GM19043 (cell line): ENCODE measurements at regions not wholly inside any gene's neighbourhood (a gene's known extent, or its start where the extent isn't known, plus 50 kb on each side); places are given as distances from the start of the nearest gene placed in this dataset.

ENCODE experiments used
- ATAC-seq: cut with Tn5 transposase; IDR thresholded peaks from one replicate; pipeline ENCODE4 v1.9.1; 2021; ENCODE audit warnings: low read depth; ENCODE audit not compliant: unreplicated experiment

DNA sequence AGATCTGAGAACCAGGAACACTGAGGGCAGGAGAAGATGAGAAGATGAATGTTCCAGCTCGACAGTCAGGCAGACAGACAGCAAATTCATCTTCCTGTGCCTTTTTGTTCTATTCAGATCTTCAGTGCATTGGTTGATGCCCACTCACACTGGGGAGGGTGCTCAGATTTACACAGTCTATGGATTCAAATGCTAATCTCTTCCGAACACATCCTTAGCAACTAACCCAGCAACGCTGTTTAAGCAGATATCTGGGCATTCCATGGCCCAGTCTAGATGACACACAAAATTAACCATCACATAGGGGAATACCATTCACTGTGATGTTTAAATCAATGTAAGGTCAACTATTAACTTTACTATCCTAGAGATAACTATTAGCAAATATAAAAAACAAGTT, 571.9 kb downstream of the NYAP2 start:
- no peak for ATAC-seq

DNA sequence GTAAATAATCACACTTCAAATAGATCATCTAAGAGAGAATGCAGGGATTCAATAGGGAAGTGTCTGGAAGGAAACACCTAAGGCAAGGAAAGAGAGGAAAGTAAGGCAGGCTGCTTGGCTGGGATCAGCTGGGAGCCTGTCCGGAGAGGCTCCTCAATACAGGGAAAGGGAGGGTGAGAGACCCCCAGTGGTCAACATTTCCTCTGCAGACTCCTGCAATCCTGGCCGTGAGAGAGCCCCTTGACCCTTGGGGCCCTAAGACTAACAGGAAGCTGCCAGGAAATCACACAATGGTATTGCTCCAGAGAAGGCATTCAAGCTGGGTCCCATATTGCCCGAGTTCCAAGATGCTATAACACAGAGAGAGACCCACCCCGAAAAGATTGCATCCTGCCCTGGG, 549.4 kb downstream of the NYAP2 start:
- ATAC-seq: no peak

DNA sequence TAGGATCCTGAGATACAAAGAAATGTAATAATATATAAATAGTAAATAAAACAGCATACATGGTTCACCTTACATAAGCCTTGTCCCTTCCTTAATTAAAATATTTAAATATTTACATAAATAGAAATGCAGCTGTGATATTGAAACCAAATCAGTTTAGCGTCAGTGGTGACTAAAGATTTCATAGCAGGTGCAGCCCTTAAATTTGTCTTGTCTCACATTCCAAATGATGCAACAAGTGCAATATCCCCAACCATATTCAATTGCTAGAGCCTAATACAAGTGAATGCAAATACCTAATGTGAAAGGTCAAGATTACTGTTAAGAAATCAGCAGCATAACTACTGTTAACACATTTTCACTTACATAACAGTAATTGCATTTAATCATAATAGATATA, 539.5 kb downstream of the NYAP2 start:
- ATAC-seq: no peak

DNA sequence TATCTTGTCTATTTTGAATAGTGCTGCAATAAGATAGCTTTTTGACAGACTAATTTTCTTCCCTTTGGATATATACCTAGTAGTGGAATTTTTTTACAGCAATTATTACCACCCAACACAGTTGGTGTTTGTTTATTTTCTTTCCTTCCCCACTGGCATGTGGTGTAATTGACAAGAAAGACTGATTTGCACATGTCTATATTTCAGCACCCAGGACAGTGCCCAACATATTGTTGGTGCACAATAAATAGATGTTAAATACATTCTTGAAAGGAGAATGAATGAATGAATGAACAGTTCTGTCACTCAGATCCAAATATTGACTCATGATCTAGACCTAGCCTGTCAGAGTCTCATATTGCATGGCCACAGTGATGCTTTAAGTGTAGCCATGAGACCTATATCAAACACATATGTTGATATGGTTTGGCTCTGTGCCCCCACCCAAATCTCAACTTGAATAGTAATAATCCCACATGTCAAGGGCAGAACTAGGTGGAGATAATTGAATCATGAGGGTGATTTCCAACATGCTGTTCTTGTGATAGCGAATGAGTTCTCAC, 538.2 kb downstream of the NYAP2 start:
- ATAC-seq: no peak

DNA sequence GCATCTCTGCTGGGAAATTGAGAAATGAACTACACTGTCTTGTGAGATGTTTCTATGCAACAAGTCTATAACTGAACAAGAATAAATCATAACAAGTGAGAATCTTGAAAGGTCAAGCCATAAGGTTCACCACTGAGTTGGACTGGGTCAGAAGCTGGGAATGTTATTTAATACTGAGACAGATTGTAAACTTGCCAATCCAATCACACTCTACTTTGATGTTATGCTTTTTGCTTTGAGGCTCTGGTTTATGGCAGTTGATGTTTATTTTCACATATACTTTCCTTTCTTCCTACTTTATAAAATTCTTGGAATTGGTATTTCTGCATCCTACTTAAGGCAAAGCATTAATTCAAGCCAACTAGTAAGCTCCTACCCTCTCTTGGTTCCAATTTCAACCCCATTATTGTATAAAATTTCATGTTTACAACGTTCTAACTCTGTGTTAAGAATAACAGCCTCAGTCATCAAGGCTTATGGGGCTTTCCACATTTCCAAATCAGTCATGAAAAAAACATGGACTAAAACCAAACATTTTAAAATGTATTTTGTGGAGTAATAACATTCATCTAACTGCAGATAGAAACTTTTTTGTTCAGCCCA, 533.4 kb downstream of the NYAP2 start:
- ATAC-seq: no peak

DNA sequence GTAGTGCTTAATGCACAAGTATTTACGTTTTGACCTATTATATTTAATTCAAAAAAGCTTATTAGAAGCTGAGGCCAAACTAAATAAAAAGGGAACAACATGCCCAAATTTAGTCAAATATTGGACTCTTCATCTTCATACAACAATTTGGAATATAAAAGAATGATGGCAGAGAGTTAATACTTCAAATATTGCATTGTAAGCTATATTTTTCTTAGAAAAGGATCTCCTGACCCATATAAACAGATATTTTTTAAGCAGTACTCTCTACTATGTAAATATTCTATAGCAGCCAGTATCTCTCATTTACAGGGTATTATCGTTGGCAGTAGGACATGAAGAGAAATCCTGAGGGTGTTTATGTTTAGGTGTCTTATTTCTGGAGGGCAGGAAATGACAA, 531.2 kb downstream of the NYAP2 start:
- no peak for ATAC-seq

DNA sequence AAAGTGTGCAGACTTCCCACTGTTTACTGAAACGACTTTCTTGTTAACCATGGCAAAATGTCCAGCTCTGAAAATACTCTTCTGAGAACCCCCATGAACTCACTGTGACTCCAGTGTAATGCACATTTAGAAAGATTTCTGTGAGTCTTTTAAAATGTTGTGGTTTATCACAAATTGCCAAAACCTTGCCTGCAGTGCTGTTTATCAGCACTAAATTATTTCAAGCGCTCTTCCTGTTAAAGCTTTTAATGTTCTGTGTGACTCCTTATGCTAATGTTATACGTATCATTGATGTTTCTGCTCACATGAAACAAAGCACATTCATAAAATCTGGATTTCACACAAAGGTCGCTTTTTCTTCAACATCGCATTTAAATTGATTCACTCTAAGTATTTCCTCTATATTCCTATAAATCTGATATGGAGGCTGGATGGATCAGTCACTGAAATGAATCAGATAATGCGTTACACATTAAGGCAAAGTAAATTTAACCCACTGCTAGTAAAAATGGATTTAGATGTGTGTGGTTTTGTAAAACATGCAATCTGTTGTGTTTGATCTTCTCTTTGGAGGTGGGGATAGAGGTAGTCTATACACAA, 521.2 kb downstream of the NYAP2 start:
- no peak for ATAC-seq

DNA sequence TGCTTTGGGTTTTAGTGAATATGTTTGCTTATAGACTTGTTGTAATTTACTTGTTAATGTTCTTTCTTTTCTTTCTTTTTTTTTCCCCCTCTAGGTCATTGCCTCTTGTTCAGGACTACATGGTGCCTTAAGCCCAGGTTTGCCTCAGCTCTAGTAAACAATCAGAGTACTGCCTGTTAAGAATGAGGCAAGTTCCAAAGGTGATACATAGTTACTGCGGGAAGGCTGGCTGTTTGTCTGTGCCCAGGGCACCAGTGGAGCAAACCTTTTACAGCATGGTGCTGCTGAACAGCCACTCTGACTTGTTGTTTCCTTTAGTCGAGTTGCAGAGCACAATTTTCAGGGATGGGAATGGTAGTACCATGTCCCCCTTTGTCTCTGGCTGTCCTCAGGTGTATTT, 517.2 kb downstream of the NYAP2 start:
- no peak for ATAC-seq

DNA sequence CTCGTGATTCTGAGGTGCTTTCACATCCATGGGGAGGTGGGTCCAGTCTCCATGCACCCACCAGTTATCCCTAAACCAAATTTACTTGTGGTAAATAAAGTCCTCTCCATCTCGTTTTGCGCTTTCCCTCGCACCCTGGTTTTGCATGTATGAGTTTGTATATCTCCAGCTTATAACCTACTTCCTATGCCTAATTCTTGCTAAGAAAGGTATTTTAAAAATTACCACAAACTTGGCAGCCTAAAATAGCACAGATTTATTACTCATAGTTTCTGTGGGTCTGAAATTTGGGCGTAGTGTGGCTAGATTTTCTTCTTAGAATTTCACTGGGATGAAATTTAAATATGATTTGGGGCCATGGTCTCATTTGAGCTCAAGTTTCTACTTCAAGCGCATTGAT, 511.5 kb downstream of the NYAP2 start:
- ATAC-seq: no peak

DNA sequence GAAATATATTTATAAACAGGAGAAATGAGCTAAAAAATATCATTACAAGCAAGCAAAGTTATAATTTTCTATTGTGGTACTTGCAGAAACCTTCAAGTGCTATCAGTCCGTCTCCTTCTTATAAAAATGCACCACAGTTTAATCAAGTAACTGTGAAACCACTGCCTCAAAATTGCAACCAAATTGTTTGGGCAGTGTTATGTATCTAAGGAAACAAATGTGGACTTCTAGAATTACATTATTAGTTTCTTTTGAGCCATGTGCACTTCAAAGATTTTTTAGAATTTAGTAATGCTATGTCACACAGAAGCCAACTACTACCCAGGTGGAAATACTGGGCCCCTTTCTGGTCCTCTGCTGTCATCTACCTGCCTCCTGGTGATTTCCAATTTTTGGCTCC, 495.6 kb downstream of the NYAP2 start:
- ATAC-seq: no peak

DNA sequence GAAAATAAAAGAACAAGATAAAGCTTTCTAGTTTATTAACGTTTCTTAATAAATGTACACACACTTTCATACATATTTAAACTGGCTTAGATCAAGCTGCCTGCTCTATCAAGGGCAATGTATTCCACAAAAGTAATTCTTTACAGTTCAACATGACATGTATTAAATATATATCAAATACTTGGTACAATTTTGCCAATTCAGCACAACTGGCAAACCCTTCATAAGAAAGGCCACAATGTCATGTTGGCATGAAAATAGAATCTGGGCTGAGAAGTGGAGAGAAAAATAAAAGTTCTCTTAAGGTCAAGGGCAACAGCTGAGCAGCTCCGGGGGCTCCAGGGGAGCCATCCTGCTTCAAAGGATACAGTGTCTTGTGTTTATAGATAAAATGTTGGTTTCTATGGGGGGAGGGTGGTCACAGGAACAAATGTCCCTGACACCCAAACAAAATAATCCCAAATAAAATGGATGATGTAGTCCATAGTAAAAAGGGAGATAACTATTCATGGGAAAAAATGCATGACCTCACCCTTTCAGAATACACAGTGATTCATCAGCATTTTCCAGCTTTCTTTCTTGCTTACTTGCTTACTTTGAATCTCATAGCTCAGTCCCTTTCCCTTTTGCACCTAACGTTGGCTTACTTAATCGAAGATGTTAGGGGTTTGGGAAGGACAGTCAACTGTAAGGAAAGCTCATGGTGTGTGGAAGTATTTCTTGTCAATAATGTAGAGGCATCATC, 494.9 kb downstream of the NYAP2 start:
- no peak for ATAC-seq

DNA sequence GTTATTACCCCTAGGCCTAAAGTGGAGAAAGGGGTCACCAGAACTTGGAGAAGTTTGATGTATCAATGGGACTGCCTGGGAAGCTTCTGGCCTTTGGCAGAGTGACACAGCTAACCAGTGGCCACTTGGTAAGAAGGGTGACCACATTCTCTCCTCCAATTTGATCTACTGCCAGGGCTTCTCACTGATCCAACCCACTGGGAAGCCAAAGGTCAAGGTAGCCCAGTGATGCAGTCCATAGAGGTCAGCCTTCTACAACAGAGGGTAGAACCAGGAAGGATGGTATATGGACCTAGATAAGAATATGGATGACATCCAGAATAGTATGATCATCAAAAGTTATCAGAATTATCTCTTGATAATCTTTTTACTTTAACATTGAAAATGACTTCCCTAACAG, 493.6 kb downstream of the NYAP2 start:
- ATAC-seq: no peak

DNA sequence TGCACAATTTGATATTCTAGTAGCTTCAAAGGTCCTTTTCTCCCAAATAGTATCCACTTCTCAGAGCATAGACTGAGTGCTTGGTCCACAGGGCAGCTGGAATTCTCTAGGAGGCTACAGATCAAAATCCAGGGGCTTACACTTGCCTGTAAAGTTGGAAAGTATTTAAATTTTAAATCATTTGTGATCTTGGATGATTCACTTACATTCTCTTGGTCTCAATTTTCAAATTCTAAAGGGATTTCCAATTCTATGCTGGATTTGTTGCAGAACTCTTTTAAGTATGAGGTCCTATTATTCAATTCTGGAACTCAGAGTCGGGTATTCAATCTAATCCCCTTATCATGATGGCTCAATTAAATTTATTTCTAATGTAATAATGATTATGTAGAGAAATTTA, 492.3 kb downstream of the NYAP2 start:
- ATAC-seq: no peak

DNA sequence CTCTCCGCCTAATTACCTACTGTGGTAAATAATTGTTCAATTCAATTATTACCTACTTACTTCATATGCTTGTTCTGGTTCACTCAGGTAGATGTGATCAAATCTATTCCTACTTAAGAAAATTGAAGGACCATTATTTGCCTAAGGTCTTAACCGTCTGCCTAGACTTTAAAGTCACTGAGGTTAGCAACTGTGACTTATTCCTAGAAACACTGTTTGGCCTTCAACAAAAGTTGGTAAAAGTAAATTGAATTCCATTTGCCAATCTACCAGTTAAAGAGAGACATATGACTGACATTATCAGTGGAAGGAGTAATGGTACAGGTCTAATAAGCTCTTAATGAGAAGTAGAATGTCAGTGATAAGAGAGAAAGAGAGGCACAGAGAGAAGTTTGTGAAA, 491.5 kb downstream of the NYAP2 start:
- ATAC-seq: no peak

DNA sequence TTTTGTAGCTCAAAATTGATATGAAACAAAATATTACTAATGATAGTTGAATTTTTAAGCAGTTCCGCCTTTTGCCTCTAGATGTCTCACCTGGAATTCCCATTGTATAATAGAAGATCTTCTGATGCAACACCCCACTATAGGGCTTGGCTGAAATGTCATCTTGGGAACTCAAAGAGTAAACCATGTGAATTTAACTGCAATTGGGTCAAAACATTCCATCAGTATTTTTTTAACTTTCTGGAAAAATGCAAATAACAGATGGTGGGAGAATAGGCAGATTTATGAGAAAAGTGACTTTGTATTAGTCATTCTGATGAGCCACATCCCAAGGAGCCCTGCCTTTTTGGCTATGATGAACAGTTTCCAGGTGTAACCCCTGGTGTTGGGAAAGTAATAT, 489.9 kb downstream of the NYAP2 start:
- peak; percentile 86 for ATAC-seq

DNA sequence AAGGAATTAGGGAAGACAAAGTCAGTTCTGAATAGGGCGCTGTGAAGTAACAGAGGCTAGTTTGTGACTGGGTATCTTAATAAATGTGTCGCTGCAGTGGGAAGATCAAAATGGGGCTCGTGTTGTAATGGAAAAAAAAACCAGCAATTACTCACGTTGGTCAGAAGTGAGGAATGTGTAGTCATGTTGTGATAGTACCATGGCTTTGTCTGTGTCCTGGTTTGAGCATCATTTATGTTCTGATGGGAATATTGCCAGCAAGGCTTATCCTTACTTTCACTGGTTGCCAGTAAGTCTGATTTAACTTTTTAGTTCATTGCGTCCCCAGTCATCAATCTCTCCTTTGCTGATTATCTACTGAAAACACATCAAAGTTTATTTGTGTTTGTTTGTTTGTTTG, 467.6 kb downstream of the NYAP2 start:
- no peak for ATAC-seq

DNA sequence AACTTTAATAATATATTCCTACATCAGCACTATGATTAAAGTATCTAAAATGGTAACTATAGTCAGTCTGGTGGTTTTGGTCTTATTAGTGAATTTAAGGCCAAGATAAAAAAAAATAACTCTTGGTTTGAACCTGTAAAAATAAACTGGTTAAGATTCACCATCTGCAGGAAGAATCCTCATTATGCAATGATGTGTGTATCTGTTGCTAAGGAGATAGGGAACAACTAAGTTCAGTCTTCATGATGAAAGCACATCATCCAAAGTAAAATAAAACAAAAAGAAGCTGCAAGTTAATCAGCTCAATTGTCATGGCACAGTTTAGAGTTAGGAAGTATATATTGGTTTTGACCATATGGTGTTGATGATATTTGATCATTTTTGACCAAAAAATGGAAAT, 466.0 kb downstream of the NYAP2 start:
- ATAC-seq: no peak

DNA sequence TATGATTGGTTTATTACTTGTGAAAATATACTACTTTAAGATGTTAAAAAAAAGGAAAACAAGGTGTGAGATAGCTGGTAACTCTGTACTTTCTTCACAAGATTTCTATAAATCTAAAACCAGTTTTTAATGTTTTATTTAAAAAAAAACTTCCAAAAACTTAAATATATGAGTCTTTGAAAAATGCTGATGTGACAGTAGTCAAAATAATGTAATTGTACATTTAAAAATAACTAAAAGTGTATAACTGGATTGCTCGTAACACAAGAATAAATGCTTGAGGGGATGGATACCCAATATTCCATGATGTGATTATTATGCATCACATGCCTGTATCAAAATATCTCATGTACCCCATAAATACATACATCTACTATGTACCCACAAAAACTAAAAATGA, 464.9 kb downstream of the NYAP2 start:
- ATAC-seq: no peak

DNA sequence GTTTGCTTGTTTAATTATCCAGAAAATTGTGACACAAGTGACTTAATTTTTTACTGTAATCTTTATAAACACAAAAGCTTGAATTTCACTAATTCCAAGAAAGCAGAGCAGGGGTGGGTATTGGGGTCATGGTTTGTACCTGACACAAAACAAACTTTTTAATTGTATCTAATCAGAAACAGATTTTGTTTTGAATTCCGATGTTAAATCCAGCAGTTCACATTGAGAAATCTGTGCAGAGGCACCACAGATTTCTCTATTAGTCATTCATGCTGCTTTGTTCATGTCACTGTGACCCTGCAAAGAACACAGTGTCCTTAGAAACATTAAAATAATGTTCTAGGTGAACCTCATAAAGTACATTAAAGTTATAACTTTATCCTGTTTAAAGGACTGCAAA, 443.4 kb downstream of the NYAP2 start:
- ATAC-seq: no peak

DNA sequence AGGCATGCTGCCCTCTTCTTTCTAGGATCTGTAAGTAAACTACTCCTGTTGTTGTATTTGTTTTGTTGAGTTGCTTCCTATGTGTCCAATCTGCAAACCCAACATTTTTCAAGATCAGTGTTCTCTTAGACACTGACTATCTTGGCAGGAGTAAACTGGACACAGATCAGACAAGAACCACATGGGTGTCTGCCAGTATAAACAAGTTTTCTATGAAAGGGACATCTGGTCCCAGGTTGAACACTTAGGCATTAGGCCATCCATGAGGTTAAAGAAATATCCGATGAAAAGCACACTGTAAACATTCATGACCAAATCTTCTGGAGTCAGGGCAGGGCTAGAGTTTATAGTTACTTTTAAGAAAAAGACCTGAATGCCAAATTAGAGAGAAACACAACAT, 441.8 kb downstream of the NYAP2 start:
- ATAC-seq: no peak

DNA sequence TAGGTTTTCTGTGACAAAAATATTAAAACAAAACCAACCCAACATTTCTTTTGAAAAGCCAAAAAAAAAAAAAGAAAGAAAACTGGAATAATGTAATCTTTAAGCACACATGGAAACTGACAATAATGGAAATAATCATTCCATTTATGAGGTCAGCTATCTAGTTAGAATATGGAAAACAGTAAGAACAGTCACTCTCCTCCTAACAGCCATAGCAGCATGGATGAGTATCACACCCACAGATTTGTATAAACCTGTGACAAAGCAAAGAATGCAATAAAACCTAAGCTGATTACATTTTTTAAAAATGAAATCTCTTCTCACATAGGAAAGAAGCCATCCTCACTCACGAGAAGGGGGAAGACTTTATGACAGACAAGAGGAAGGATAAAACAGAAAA, 437.8 kb downstream of the NYAP2 start:
- ATAC-seq: no peak
